A549 (cell line): ENCODE measurements at regions not wholly inside any gene's neighbourhood (a gene's known extent, or its start where the extent isn't known, plus 50 kb on each side); places are given as distances from the start of the nearest gene placed in this dataset.

Experiments
- CTCF ChIP-seq: fragments of >200 bp; sonication (Bioruptor Twin); formaldehyde crosslinking; IDR thresholded peaks from 3 replicates; pipeline ENCODE4 v1.5.1; 2016
- EHMT2 ChIP-seq: fragments of 200-600 bp; sonication (generic); IDR thresholded peaks from 2 replicates; pipeline ENCODE4 v1.6.1; 2016; ENCODE audit warnings: antibody characterized with exemption, low read depth, mild to moderate bottlenecking, moderate library complexity
- EP300 ChIP-seq, 2 experiments: fragments of >200 bp; sonication (Bioruptor Twin); formaldehyde crosslinking; IDR thresholded peaks; 2 replicates in 1 of 2; 3 replicates in 1 of 2; pipeline ENCODE4 v1.6.1; 2016 to 2017
- FOSL2 ChIP-seq, 2 experiments: fragments of 450-650 bp in 1 of 2; fragments of >200 bp in 1 of 2; sonication (Bioruptor Twin) in 1 of 2; formaldehyde crosslinking; IDR thresholded peaks; 2 replicates each; pipeline versions ENCODE4 v1.5.0 to v1.6.1; 2016 to 2020; ENCODE audit warnings: mild to moderate bottlenecking in 1 of 2, moderate library complexity in 1 of 2
- MYC ChIP-seq: IDR thresholded peaks from 2 replicates; pipeline ENCODE4 v1.6.1; 2012; ENCODE audit warnings: mild to moderate bottlenecking, inconsistent platforms, low read length, improper control_type of control experiment, borderline replicate concordance
- NPAS2 ChIP-seq: fragments of 250-450 bp; sonication (Bioruptor Pico); IDR thresholded peaks from 2 replicates; pipeline ENCODE4 v1.8.0; 2022; ENCODE audit warnings: mild to moderate bottlenecking, moderate library complexity, borderline replicate concordance
- PHF8 ChIP-seq: fragments of 200-600 bp; sonication (generic); IDR thresholded peaks from 2 replicates; pipeline ENCODE4 v1.6.1; 2016; ENCODE audit warnings: low read depth, mild to moderate bottlenecking, antibody characterized with exemption, moderate library complexity, borderline replicate concordance
- POLR2A ChIP-seq: IDR thresholded peaks from 2 replicates; pipeline ENCODE4 v1.6.1; 2012; ENCODE audit warnings: mild to moderate bottlenecking, low read length
- RAD21 ChIP-seq, 2 experiments: fragments of >200 bp in 1 of 2; sonication (Bioruptor Twin) in 1 of 2; formaldehyde crosslinking in 1 of 2; IDR thresholded peaks in 1 of 2; conservative IDR thresholded peaks in 1 of 2; 2 replicates in 1 of 2; 3 replicates in 1 of 2; pipeline ENCODE4 v1.6.1; 2012 to 2018; ENCODE audit warnings: inconsistent platforms in 1 of 2
- TF ChIP-seq, protein P1 (sequence below): fragments of 450-650 bp; IDR thresholded peaks from 2 replicates; pipeline ENCODE4 v1.6.1; 2014; ENCODE audit warnings: antibody characterized with exemption
- TF ChIP-seq, protein P2 (sequence below): fragments of 150-350 bp; IDR thresholded peaks from 2 replicates; pipeline ENCODE4 v1.6.1; 2014; ENCODE audit warnings: low read depth, mild to moderate bottlenecking, low read length

- TF ChIP-seq, protein P1, sequence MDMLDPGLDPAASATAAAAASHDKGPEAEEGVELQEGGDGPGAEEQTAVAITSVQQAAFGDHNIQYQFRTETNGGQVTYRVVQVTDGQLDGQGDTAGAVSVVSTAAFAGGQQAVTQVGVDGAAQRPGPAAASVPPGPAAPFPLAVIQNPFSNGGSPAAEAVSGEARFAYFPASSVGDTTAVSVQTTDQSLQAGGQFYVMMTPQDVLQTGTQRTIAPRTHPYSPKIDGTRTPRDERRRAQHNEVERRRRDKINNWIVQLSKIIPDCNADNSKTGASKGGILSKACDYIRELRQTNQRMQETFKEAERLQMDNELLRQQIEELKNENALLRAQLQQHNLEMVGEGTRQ, result no peak
- TF ChIP-seq CTCF (no peak), MYC (no peak), EP300 (IDR thresholded peaks at IDR 0.05) (no peak), POLR2A (no peak), EHMT2 (no peak), NPAS2 (CRISPR knock-in tag) (no peak), RAD21 (conservative IDR thresholded peaks at IDR 0.05 in 1 of 2, IDR thresholded peaks at IDR 0.05 in 1 of 2) (no peak), FOSL2 (IDR thresholded peaks at IDR 0.05) (no peak), FOSL2 (CRISPR knock-in tag; IDR thresholded peaks at IDR 0.05) (no peak), PHF8 (no peak)
- TF ChIP-seq, protein P2, sequence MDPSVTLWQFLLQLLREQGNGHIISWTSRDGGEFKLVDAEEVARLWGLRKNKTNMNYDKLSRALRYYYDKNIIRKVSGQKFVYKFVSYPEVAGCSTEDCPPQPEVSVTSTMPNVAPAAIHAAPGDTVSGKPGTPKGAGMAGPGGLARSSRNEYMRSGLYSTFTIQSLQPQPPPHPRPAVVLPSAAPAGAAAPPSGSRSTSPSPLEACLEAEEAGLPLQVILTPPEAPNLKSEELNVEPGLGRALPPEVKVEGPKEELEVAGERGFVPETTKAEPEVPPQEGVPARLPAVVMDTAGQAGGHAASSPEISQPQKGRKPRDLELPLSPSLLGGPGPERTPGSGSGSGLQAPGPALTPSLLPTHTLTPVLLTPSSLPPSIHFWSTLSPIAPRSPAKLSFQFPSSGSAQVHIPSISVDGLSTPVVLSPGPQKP, result no peak
Observed at GRCh38 chr6:119470893-119471542, 121.5 kb upstream of the MAN1A1 start.
